ENCODE measurements at regions not wholly inside any gene's neighbourhood (a gene's known extent, or its start where the extent isn't known, plus 50 kb on each side); places are given as distances from the start of the nearest gene placed in this dataset.

- no peaks in the 10 kb centered on the region for H3K23me2 ChIP-seq (ENCODE audit: insufficient read length, low read depth, low read length, poor library complexity, severe bottlenecking)
- no peaks in the 10 kb centered on the region for H3K9me3 ChIP-seq (ENCODE audit: control insufficient read depth, low read depth, low read length)
- no peak overlapping the region for H4K5ac ChIP-seq (ENCODE audit: insufficient read length, low read depth, low read length)
- no peak overlapping the region for H2BK15ac ChIP-seq (ENCODE audit: low read depth, low read length)
- H2BK20ac ChIP-seq (ENCODE audit: low read depth, low read length, poor library complexity, severe bottlenecking): no peak overlapping the region
- H2BK120ac ChIP-seq (ENCODE audit: low read depth, low read length, poor library complexity, severe bottlenecking): no peak overlapping the region
- no peak overlapping the region for H2BK5ac ChIP-seq (ENCODE audit: insufficient read length, low read length)
- no peak overlapping the region for H3K4ac ChIP-seq (ENCODE audit: low read depth, low read length)
- no peaks in the 10 kb centered on the region for H3K27me3 ChIP-seq (ENCODE audit: insufficient read depth, low read length)
- H3K4me1 ChIP-seq (ENCODE audit: insufficient read depth, low read length): no peaks in the 10 kb centered on the region
- Mint-ChIP-seq H3K4me1 (0 out of 4 replicates have a peak, but pooled peaks cover 0 to 3% of the 10 kb centered on the region in 2 experiments), H3K27me3 (ENCODE audit: low read depth) (no peaks in the 10 kb centered on the region), H3K9me3 (no peaks in the 10 kb centered on the region; a peak in 1 of 5 replicates), H3K27ac (no peak overlapping the region), H3K36me3 (ENCODE audit: insufficient read depth in 1 of 3, low read depth in 3 of 3) (no peaks in the 10 kb centered on the region), H3K4me3 (no peak overlapping the region)
- no peak for DNase-seq
- no peak overlapping the region for H3K23ac ChIP-seq (ENCODE audit: insufficient read length, low read depth, low read length)
- no peak overlapping the region for H3K4me2 ChIP-seq (ENCODE audit: insufficient read depth, insufficient read length, low read length)
- H2BK12ac ChIP-seq (ENCODE audit: insufficient read length, low read depth, low read length): no peak overlapping the region
- H3K79me2 ChIP-seq (ENCODE audit: insufficient read depth, low read length): no peaks in the 10 kb centered on the region
- H3K14ac ChIP-seq (ENCODE audit: insufficient read depth, low read length): no peak overlapping the region
- no peak overlapping the region for H2AFZ ChIP-seq (ENCODE audit: low read length)
- H2AK5ac ChIP-seq (ENCODE audit: insufficient read length, low read length): no peak overlapping the region
- no peak overlapping the region for H3K9ac ChIP-seq (ENCODE audit: extremely low read depth, insufficient read length, low read length)
- H4K20me1 ChIP-seq (ENCODE audit: control insufficient read depth, insufficient read depth, insufficient read length): no peaks in the 10 kb centered on the region
- H3K79me1 ChIP-seq (ENCODE audit: insufficient read depth, low read depth, low read length, poor library complexity, severe bottlenecking): no peaks in the 10 kb centered on the region
- TF ChIP-seq, protein P1, sequence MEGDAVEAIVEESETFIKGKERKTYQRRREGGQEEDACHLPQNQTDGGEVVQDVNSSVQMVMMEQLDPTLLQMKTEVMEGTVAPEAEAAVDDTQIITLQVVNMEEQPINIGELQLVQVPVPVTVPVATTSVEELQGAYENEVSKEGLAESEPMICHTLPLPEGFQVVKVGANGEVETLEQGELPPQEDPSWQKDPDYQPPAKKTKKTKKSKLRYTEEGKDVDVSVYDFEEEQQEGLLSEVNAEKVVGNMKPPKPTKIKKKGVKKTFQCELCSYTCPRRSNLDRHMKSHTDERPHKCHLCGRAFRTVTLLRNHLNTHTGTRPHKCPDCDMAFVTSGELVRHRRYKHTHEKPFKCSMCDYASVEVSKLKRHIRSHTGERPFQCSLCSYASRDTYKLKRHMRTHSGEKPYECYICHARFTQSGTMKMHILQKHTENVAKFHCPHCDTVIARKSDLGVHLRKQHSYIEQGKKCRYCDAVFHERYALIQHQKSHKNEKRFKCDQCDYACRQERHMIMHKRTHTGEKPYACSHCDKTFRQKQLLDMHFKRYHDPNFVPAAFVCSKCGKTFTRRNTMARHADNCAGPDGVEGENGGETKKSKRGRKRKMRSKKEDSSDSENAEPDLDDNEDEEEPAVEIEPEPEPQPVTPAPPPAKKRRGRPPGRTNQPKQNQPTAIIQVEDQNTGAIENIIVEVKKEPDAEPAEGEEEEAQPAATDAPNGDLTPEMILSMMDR (conservative IDR thresholded peaks at IDR 0.05): no peak
- no peak overlapping the region for H4K91ac ChIP-seq (ENCODE audit: insufficient read length, low read depth, low read length)
- WGBS (ENCODE audit: extremely low coverage, insufficient read length, low lambda C conversion rate): no CpG with 5 or more reads among the region's 3 CpGs
- no peak overlapping the region for H3K56ac ChIP-seq (ENCODE audit: insufficient read length, low read depth, low read length)
- H4K8ac ChIP-seq (replicated peaks; ENCODE audit: insufficient read length, low read depth, low read length): no peak overlapping the region
- H3T11ph ChIP-seq (ENCODE audit: low read length): no peak overlapping the region
- H3K18ac ChIP-seq (ENCODE audit: insufficient read length, low read depth, low read length): no peak overlapping the region
- no peak overlapping the region for H3K27ac ChIP-seq (ENCODE audit: insufficient read length, low read depth, low read length)
These were observed 409.6 kb downstream of the GUCY1A2 start for GRCh38 chr11:106608677-106609076.

All from H9 (cell line).